ENCODE measurements at regions not wholly inside any gene's neighbourhood (a gene's known extent, or its start where the extent isn't known, plus 50 kb on each side); places are given as distances from the start of the nearest gene placed in this dataset.

- intact Hi-C loops (cut with DNase I) = no loop called here
- Histone ChIP-seq H3K27me3 (no peaks in the 10 kb centered on the region), H3K27ac (no peak overlapping the region), H3K36me3 (no peaks in the 10 kb centered on the region), H3K9me3 (no peaks in the 10 kb centered on the region), H3K4me3 (no peak overlapping the region), H3K4me1 (no peaks in the 10 kb centered on the region)
- no peak for DNase-seq (ENCODE audit: extremely low spot score in 2 of 2)
- TF ChIP-seq POLR2A (IDR thresholded peaks at IDR 0.05) (no peak), CTCF (IDR thresholded peaks at IDR 0.05) (no peak), POLR2AphosphoS5 (IDR thresholded peaks at IDR 0.05; ENCODE audit: insufficient read depth in 1 of 2, low read depth in 1 of 2) (no peak)
Observed at GRCh38 chr17:52686140-52686539, 527.6 kb upstream of the CA10 start.

- Histone ChIP-seq H3K4me1 (no peaks in the 10 kb centered on the region), H3K27me3 (no peaks in the 10 kb centered on the region), H3K9me3 (no peaks in the 10 kb centered on the region), H3K4me3 (no peak overlapping the region), H3K36me3 (no peaks in the 10 kb centered on the region), H3K27ac (no peak overlapping the region)
- no peak for DNase-seq (ENCODE audit: extremely low spot score in 2 of 2)
- TF ChIP-seq POLR2AphosphoS5 (IDR thresholded peaks at IDR 0.05; ENCODE audit: insufficient read depth in 1 of 2, low read depth in 1 of 2) = no peak
- TF ChIP-seq POLR2A (IDR thresholded peaks at IDR 0.05) = no peak
- no peak for TF ChIP-seq CTCF (IDR thresholded peaks at IDR 0.05)
- intact Hi-C loops (cut with DNase I) = no loop called here
Observed at GRCh38 chr17:52681480-52681879, 523.0 kb upstream of the CA10 start.

- Histone ChIP-seq H3K9me3 (no peaks in the 10 kb centered on the region), H3K27ac (no peak overlapping the region), H3K4me1 (no peaks in the 10 kb centered on the region), H3K4me3 (no peak overlapping the region), H3K27me3 (no peaks in the 10 kb centered on the region), H3K36me3 (no peaks in the 10 kb centered on the region)
- DNase-seq (ENCODE audit: extremely low spot score in 2 of 2) = no peak
- TF ChIP-seq POLR2A (IDR thresholded peaks at IDR 0.05) (no peak), CTCF (IDR thresholded peaks at IDR 0.05) (no peak), POLR2AphosphoS5 (IDR thresholded peaks at IDR 0.05; ENCODE audit: insufficient read depth in 1 of 2, low read depth in 1 of 2) (no peak)
- intact Hi-C loops (cut with DNase I) = no loop called here
Observed at GRCh38 chr17:52678211-52678610, 519.7 kb upstream of the CA10 start.

GRCh38 chr17:52674686-52675085 is 516.2 kb upstream of the CA10 start:
- TF ChIP-seq CTCF (IDR thresholded peaks at IDR 0.05) = no peak
- no peak for TF ChIP-seq POLR2A (IDR thresholded peaks at IDR 0.05)
- no peak for TF ChIP-seq POLR2AphosphoS5 (IDR thresholded peaks at IDR 0.05; ENCODE audit: insufficient read depth in 1 of 2, low read depth in 1 of 2)
- no peaks in the 10 kb centered on the region for H3K4me1 ChIP-seq
- H3K27me3 ChIP-seq = no peaks in the 10 kb centered on the region
- no peak overlapping the region for H3K27ac ChIP-seq
- no peaks in the 10 kb centered on the region for H3K36me3 ChIP-seq
- H3K9me3 ChIP-seq = no peaks in the 10 kb centered on the region
- DNase-seq (ENCODE audit: extremely low spot score in 2 of 2) = no peak
- intact Hi-C loops (cut with DNase I) = no loop called here
- H3K4me3 ChIP-seq = no peak overlapping the region

- intact Hi-C loops (cut with DNase I) = no loop called here
- TF ChIP-seq CTCF (IDR thresholded peaks at IDR 0.05) = no peak
- Histone ChIP-seq H3K4me1 (no peaks in the 10 kb centered on the region), H3K9me3 (no peaks in the 10 kb centered on the region), H3K4me3 (no peak overlapping the region), H3K36me3 (no peaks in the 10 kb centered on the region), H3K27me3 (no peaks in the 10 kb centered on the region), H3K27ac (no peak overlapping the region)
- no peak for DNase-seq (ENCODE audit: extremely low spot score in 2 of 2)
Observed at GRCh38 chr17:52673791-52674190, 515.3 kb upstream of the CA10 start.

All from vagina (tissue), 2 donors.